ENCODE measurements at regions not wholly inside any gene's neighbourhood (a gene's known extent, or its start where the extent isn't known, plus 50 kb on each side); places are given as distances from the start of the nearest gene placed in this dataset.

GRCh38 chr3:59580499-59580898 lies 530.7 kb upstream of the CFAP20DC start:
- H3K27ac ChIP-seq (ENCODE audit: low read depth in 1 of 3, low read length in 2 of 3): no peak overlapping the region
- 69 to 87% (median 79%) methylated on average over 3 of the region's 3 CpGs for WGBS, 3 donors

GRCh38 chr3:59578129-59578528 lies 528.3 kb upstream of the CFAP20DC start:
- no peak for DNase-seq
- H3K27ac ChIP-seq (ENCODE audit: low read depth in 1 of 3, low read length in 2 of 3): no peak overlapping the region
- no peaks in the 10 kb centered on the region for H3K9me3 ChIP-seq (ENCODE audit: control insufficient read depth in 2 of 2, insufficient read depth in 1 of 2, low read depth in 1 of 2, low read length in 1 of 2)
- H3K4me3 ChIP-seq (ENCODE audit: low read depth in 1 of 3, low read length in 3 of 3): no peak overlapping the region
- no peaks in the 10 kb centered on the region for H3K27me3 ChIP-seq (ENCODE audit: control insufficient read depth in 3 of 3, insufficient read depth in 3 of 3, low read length in 3 of 3)
- 65 to 76% (median 74%) methylated on average over 1 of the region's 1 CpG for WGBS, 3 donors
- no peak for FAIRE-seq
- no peaks in the 10 kb centered on the region for H3K36me3 ChIP-seq (ENCODE audit: control insufficient read depth in 3 of 3, insufficient read depth in 2 of 3, low read depth in 1 of 3, low read length in 3 of 3)
- H3K4me1 ChIP-seq (ENCODE audit: control insufficient read depth in 3 of 3, insufficient read depth in 2 of 3, low read depth in 1 of 3, low read length in 2 of 3): no peaks in the 10 kb centered on the region

More at GRCh38 chr3:59580499-59580898, 530.7 kb upstream of the CFAP20DC start:
- no peaks in the 10 kb centered on the region for H3K27me3 ChIP-seq (ENCODE audit: control insufficient read depth in 3 of 3, insufficient read depth in 3 of 3, low read length in 3 of 3)
- H3K9me3 ChIP-seq (ENCODE audit: control insufficient read depth in 2 of 2, insufficient read depth in 1 of 2, low read depth in 1 of 2, low read length in 1 of 2): no peaks in the 10 kb centered on the region
- FAIRE-seq (no peak), DNase-seq (no peak)
- H3K4me1 ChIP-seq (ENCODE audit: control insufficient read depth in 3 of 3, insufficient read depth in 2 of 3, low read depth in 1 of 3, low read length in 2 of 3): no peaks in the 10 kb centered on the region
- H3K4me3 ChIP-seq (ENCODE audit: low read depth in 1 of 3, low read length in 3 of 3): no peak overlapping the region
- no peaks in the 10 kb centered on the region for H3K36me3 ChIP-seq (ENCODE audit: control insufficient read depth in 3 of 3, insufficient read depth in 2 of 3, low read depth in 1 of 3, low read length in 3 of 3)

- Histone ChIP-seq H3K4me3 (ENCODE audit: low read depth in 1 of 3, low read length in 3 of 3) (no peak overlapping the region), H3K9me3 (ENCODE audit: control insufficient read depth in 2 of 2, insufficient read depth in 1 of 2, low read depth in 1 of 2, low read length in 1 of 2) (no peaks in the 10 kb centered on the region), H3K27me3 (ENCODE audit: control insufficient read depth in 3 of 3, insufficient read depth in 3 of 3, low read length in 3 of 3) (no peaks in the 10 kb centered on the region), H3K4me1 (ENCODE audit: control insufficient read depth in 3 of 3, insufficient read depth in 2 of 3, low read depth in 1 of 3, low read length in 2 of 3) (no peaks in the 10 kb centered on the region), H3K27ac (ENCODE audit: low read depth in 1 of 3, low read length in 2 of 3) (no peak overlapping the region), H3K36me3 (ENCODE audit: control insufficient read depth in 3 of 3, insufficient read depth in 2 of 3, low read depth in 1 of 3, low read length in 3 of 3) (no peaks in the 10 kb centered on the region)
- FAIRE-seq (no peak), DNase-seq (no peak)
- 71 to 90% (median 75%) methylated on average over 3 of the region's 3 CpGs for WGBS, 3 donors
Observed at GRCh38 chr3:59576606-59577005, 526.8 kb upstream of the CFAP20DC start.

- peak; percentile 78 to 85 for DNase-seq
- FAIRE-seq: no peak
- Histone ChIP-seq H3K4me3 (ENCODE audit: low read depth in 1 of 3, low read length in 3 of 3) (no peak overlapping the region), H3K27ac (ENCODE audit: low read depth in 1 of 3, low read length in 2 of 3) (no peak overlapping the region), H3K9me3 (ENCODE audit: control insufficient read depth in 2 of 2, insufficient read depth in 1 of 2, low read depth in 1 of 2, low read length in 1 of 2) (no peaks in the 10 kb centered on the region), H3K36me3 (ENCODE audit: control insufficient read depth in 3 of 3, insufficient read depth in 2 of 3, low read depth in 1 of 3, low read length in 3 of 3) (no peaks in the 10 kb centered on the region), H3K27me3 (ENCODE audit: control insufficient read depth in 3 of 3, insufficient read depth in 3 of 3, low read length in 3 of 3) (no peaks in the 10 kb centered on the region), H3K4me1 (ENCODE audit: control insufficient read depth in 3 of 3, insufficient read depth in 2 of 3, low read depth in 1 of 3, low read length in 2 of 3) (no peaks in the 10 kb centered on the region)
- WGBS, 3 donors: 15 to 22% (median 18%) methylated on average over 11 of the region's 11 CpGs
Observed at GRCh38 chr3:59575113-59576001, 525.5 kb upstream of the CFAP20DC start.

GRCh38 chr3:59573911-59574310 lies 524.1 kb upstream of the CFAP20DC start:
- no peaks in the 10 kb centered on the region for H3K27me3 ChIP-seq (ENCODE audit: control insufficient read depth in 3 of 3, insufficient read depth in 3 of 3, low read length in 3 of 3)
- no peaks in the 10 kb centered on the region for H3K36me3 ChIP-seq (ENCODE audit: control insufficient read depth in 3 of 3, insufficient read depth in 2 of 3, low read depth in 1 of 3, low read length in 3 of 3)
- 59 to 77% (median 73%) methylated on average over 4 of the region's 4 CpGs for WGBS, 3 donors
- H3K27ac ChIP-seq (ENCODE audit: low read depth in 1 of 3, low read length in 2 of 3): no peak overlapping the region
- DNase-seq (no peak), FAIRE-seq (no peak)
- H3K4me1 ChIP-seq (ENCODE audit: control insufficient read depth in 3 of 3, insufficient read depth in 2 of 3, low read depth in 1 of 3, low read length in 2 of 3): no peaks in the 10 kb centered on the region
- H3K9me3 ChIP-seq (ENCODE audit: control insufficient read depth in 2 of 2, insufficient read depth in 1 of 2, low read depth in 1 of 2, low read length in 1 of 2): no peaks in the 10 kb centered on the region
- H3K4me3 ChIP-seq (ENCODE audit: low read depth in 1 of 3, low read length in 3 of 3): no peak overlapping the region

- FAIRE-seq: no peak
- no peak overlapping the region for H3K27ac ChIP-seq (ENCODE audit: low read depth in 1 of 3, low read length in 2 of 3)
- no peaks in the 10 kb centered on the region for H3K36me3 ChIP-seq (ENCODE audit: control insufficient read depth in 3 of 3, insufficient read depth in 2 of 3, low read depth in 1 of 3, low read length in 3 of 3)
- no peak overlapping the region for H3K4me3 ChIP-seq (ENCODE audit: low read depth in 1 of 3, low read length in 3 of 3)
- DNase-seq: no peak
- no peaks in the 10 kb centered on the region for H3K4me1 ChIP-seq (ENCODE audit: control insufficient read depth in 3 of 3, insufficient read depth in 2 of 3, low read depth in 1 of 3, low read length in 2 of 3)
- no peaks in the 10 kb centered on the region for H3K9me3 ChIP-seq (ENCODE audit: control insufficient read depth in 2 of 2, insufficient read depth in 1 of 2, low read depth in 1 of 2, low read length in 1 of 2)
- 95 to 97% (median 95%) methylated on average over 5 of the region's 5 CpGs for WGBS, 3 donors
- H3K27me3 ChIP-seq (ENCODE audit: control insufficient read depth in 3 of 3, insufficient read depth in 3 of 3, low read length in 3 of 3): no peaks in the 10 kb centered on the region
Observed at GRCh38 chr3:59572106-59572505, 522.3 kb upstream of the CFAP20DC start.

- no peaks in the 10 kb centered on the region for H3K9me3 ChIP-seq (ENCODE audit: control insufficient read depth in 2 of 2, insufficient read depth in 1 of 2, low read depth in 1 of 2, low read length in 1 of 2)
- H3K4me3 ChIP-seq (ENCODE audit: low read depth in 1 of 3, low read length in 3 of 3): no peak overlapping the region
- no peak overlapping the region for H3K27ac ChIP-seq (ENCODE audit: low read depth in 1 of 3, low read length in 2 of 3)
- H3K4me1 ChIP-seq (ENCODE audit: control insufficient read depth in 3 of 3, insufficient read depth in 2 of 3, low read depth in 1 of 3, low read length in 2 of 3): no peaks in the 10 kb centered on the region
- H3K36me3 ChIP-seq (ENCODE audit: control insufficient read depth in 3 of 3, insufficient read depth in 2 of 3, low read depth in 1 of 3, low read length in 3 of 3): no peaks in the 10 kb centered on the region
- 94 to 97% (median 96%) methylated on average over 1 of the region's 1 CpG for WGBS, 3 donors
- DNase-seq: no peak
- no peak for FAIRE-seq
- H3K27me3 ChIP-seq (ENCODE audit: control insufficient read depth in 3 of 3, insufficient read depth in 3 of 3, low read length in 3 of 3): no peaks in the 10 kb centered on the region
Observed at GRCh38 chr3:59570806-59571205, 521.0 kb upstream of the CFAP20DC start.

GRCh38 chr3:59567661-59568060 lies 517.8 kb upstream of the CFAP20DC start:
- DNase-seq (no peak), FAIRE-seq (no peak)
- Histone ChIP-seq H3K4me1 (ENCODE audit: control insufficient read depth in 3 of 3, insufficient read depth in 2 of 3, low read depth in 1 of 3, low read length in 2 of 3) (no peaks in the 10 kb centered on the region), H3K4me3 (ENCODE audit: low read depth in 1 of 3, low read length in 3 of 3) (no peak overlapping the region), H3K9me3 (ENCODE audit: control insufficient read depth in 2 of 2, insufficient read depth in 1 of 2, low read depth in 1 of 2, low read length in 1 of 2) (no peaks in the 10 kb centered on the region), H3K36me3 (ENCODE audit: control insufficient read depth in 3 of 3, insufficient read depth in 2 of 3, low read depth in 1 of 3, low read length in 3 of 3) (no peaks in the 10 kb centered on the region), H3K27ac (ENCODE audit: low read depth in 1 of 3, low read length in 2 of 3) (no peak overlapping the region), H3K27me3 (ENCODE audit: control insufficient read depth in 3 of 3, insufficient read depth in 3 of 3, low read length in 3 of 3) (no peaks in the 10 kb centered on the region)
- 83 to 91% (median 87%) methylated on average over 2 of the region's 2 CpGs for WGBS, 3 donors

Measured in small intestine (tissue), 7 donors.